ENCODE measurements at regions not wholly inside any gene's neighbourhood (a gene's known extent, or its start where the extent isn't known, plus 50 kb on each side); places are given as distances from the start of the nearest gene placed in this dataset.

DNA sequence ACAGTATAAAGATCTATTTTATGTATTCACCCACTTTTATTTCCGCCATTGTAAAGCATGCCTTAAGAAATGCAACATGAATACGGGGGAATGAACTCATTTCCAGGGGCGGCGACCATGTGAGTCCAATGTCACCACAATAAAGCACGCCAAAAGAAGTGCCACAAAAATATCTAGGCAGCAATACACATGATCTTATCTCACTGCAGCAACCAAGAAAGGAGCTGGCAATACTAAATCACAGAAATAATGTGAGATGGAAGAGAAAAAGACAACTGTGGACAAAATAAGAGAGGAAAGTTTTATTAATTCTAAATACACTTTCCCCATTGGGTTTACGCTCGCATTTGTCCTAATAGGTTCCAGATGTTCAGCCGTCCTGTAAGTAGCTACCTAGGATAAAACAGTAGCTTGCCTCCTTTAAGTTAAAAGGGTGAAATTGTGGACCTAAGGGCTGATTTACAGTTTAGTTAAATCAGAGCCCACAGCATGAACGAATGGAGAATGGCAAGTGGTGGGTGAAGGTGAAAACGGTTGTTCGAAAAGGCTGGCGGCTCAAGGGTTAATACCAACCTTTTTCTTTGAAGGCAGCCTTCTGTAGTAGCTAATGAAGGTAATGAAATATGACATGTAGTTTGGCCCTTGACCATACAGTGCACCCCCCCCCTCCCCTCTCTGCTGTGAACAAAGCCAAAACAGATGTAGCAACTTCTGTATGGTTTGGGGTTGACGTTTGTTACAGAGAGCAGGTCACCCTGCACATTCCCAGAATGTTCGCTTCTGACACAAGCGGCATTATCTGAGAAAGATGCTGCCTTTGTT lies 504.2 kb upstream of the PSMD7 start:
- H3K9me1 ChIP-seq (ENCODE audit: insufficient read depth, low read length): no peaks in the 10 kb centered on the region
- H2AK5ac ChIP-seq (ENCODE audit: low read depth, low read length): no peak overlapping the region
- H3K4me3 ChIP-seq (ENCODE audit: insufficient read depth, low read depth, low read length): no peak overlapping the region
- WGBS, 2 experiments (ENCODE audit: extremely low coverage in 2 of 2, insufficient read length in 1 of 2): no CpG with 5 or more reads among the region's 15 CpGs
- dilution Hi-C loops (cut with HindIII; ENCODE audit: low sequenced_read_pairs, unreplicated experiment) (no loop called here), in situ Hi-C loops (cut with MboI; ENCODE audit: low sequenced_read_pairs) (no loop called here), intact Hi-C loops (cut with micrococcal nuclease) (no loop called here)
- peaks cover 5% of the 10 kb centered on the region; the same call in 1 of the 2 replicates for H3K9me3 ChIP-seq (ENCODE audit: control insufficient read depth, insufficient read depth, low read length)
- DNase-seq (no peak), ATAC-seq (ENCODE audit: low read depth) (no peak)
- H3K14ac ChIP-seq (replicated peaks; ENCODE audit: low read depth, low read length): no peak overlapping the region
- no peak overlapping the region for H3K18ac ChIP-seq (ENCODE audit: low read depth, low read length)
- H3K9ac ChIP-seq (ENCODE audit: low read depth, low read length): no peak overlapping the region
- H2BK120ac ChIP-seq (ENCODE audit: low read depth, low read length): no peak overlapping the region
- ChIA-PET POLR2A (ENCODE audit: unreplicated experiment) (no interaction called here), CTCF (no interaction called here)
- H3K36me3 ChIP-seq (ENCODE audit: control insufficient read depth, insufficient read depth, low read length): no peaks in the 10 kb centered on the region
- H4K8ac ChIP-seq (ENCODE audit: low read depth in 2 of 2, low read length in 2 of 2): no peak overlapping the region
- H2AK9ac ChIP-seq (replicated peaks; ENCODE audit: low read depth, low read length, poor library complexity): no peak overlapping the region
- no peak overlapping the region for H3K23ac ChIP-seq (ENCODE audit: low read depth, low read length)
- H2BK15ac ChIP-seq (ENCODE audit: low read depth, low read length): no peak overlapping the region
- H3K27me3 ChIP-seq (ENCODE audit: control insufficient read depth, insufficient read depth, low read length): no peaks in the 10 kb centered on the region
- H2BK5ac ChIP-seq (ENCODE audit: low read depth, low read length, poor library complexity, severe bottlenecking): no peak overlapping the region
- H3K4me2 ChIP-seq (ENCODE audit: low read depth, low read length): no peak overlapping the region
- H3K79me1 ChIP-seq (ENCODE audit: low read depth in 1 of 2, low read length in 2 of 2): no peaks in the 10 kb centered on the region
- no peak overlapping the region for H2AFZ ChIP-seq (replicated peaks; ENCODE audit: low read length, poor library complexity)
- H3K56ac ChIP-seq (ENCODE audit: extremely low read depth, insufficient read depth, low read length): no peak overlapping the region
- no peak overlapping the region for H3K4ac ChIP-seq (ENCODE audit: low read depth, low read length)
- H4K91ac ChIP-seq (ENCODE audit: insufficient read depth, low read depth, low read length): no peak overlapping the region
- no peaks in the 10 kb centered on the region for H3K4me1 ChIP-seq (ENCODE audit: control insufficient read depth, insufficient read depth, low read length)
- no peak overlapping the region for H3K27ac ChIP-seq (ENCODE audit: insufficient read depth, low read length)
- no TSS peak for BruUV-seq (replicated peaks)
- no peaks in the 10 kb centered on the region for H4K20me1 ChIP-seq (ENCODE audit: insufficient read depth, low read length)
- no peak overlapping the region for H4K5ac ChIP-seq (ENCODE audit: low read depth, low read length)
- TF ChIP-seq BHLHE40 (IDR thresholded peaks at IDR 0.05; ENCODE audit: low read depth, low read length) (no peak), CTCF (conservative IDR thresholded peaks at IDR 0.05; ENCODE audit: low read depth, low read length) (no peak), RAD21 (IDR thresholded peaks at IDR 0.05; ENCODE audit: low read length) (no peak), MXI1 (IDR thresholded peaks at IDR 0.05; ENCODE audit: borderline replicate concordance, low read depth, low read length) (no peak), CEBPB (IDR thresholded peaks at IDR 0.05; ENCODE audit: low read depth, low read length) (no peak), MAZ (IDR thresholded peaks at IDR 0.05; ENCODE audit: borderline replicate concordance, low read depth, low read length) (no peak), SMC3 (IDR thresholded peaks at IDR 0.05; ENCODE audit: low read depth, low read length) (no peak), RCOR1 (IDR thresholded peaks at IDR 0.05; ENCODE audit: insufficient replicate concordance, low read length) (no peak), FOS (IDR thresholded peaks at IDR 0.05; ENCODE audit: low read depth, low read length) (no peak), MAFK (IDR thresholded peaks at IDR 0.05; ENCODE audit: low read depth, low read length) (no peak), NFE2L2 (IDR thresholded peaks at IDR 0.05; ENCODE audit: low read depth, low read length) (no peak), CHD1 (IDR thresholded peaks at IDR 0.05; ENCODE audit: low read depth, low read length) (no peak), RFX5 (IDR thresholded peaks at IDR 0.05; ENCODE audit: low read depth, low read length) (no peak)
- TF ChIP-seq, protein P1, sequence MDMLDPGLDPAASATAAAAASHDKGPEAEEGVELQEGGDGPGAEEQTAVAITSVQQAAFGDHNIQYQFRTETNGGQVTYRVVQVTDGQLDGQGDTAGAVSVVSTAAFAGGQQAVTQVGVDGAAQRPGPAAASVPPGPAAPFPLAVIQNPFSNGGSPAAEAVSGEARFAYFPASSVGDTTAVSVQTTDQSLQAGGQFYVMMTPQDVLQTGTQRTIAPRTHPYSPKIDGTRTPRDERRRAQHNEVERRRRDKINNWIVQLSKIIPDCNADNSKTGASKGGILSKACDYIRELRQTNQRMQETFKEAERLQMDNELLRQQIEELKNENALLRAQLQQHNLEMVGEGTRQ (IDR thresholded peaks at IDR 0.05; ENCODE audit: low read depth, low read length): no peak
- TF ChIP-seq, protein P2, sequence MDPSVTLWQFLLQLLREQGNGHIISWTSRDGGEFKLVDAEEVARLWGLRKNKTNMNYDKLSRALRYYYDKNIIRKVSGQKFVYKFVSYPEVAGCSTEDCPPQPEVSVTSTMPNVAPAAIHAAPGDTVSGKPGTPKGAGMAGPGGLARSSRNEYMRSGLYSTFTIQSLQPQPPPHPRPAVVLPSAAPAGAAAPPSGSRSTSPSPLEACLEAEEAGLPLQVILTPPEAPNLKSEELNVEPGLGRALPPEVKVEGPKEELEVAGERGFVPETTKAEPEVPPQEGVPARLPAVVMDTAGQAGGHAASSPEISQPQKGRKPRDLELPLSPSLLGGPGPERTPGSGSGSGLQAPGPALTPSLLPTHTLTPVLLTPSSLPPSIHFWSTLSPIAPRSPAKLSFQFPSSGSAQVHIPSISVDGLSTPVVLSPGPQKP (IDR thresholded peaks at IDR 0.05; ENCODE audit: borderline replicate concordance, low read depth, low read length): no peak
- no peak overlapping the region for H2BK20ac ChIP-seq (ENCODE audit: low read depth, low read length)
